HepG2 (cell line): ENCODE measurements at regions not wholly inside any gene's neighbourhood (a gene's known extent, or its start where the extent isn't known, plus 50 kb on each side); places are given as distances from the start of the nearest gene placed in this dataset.

Source experiments
- ATAC-seq: fragments of 200-7000 bp; cut with Tn5 transposase; 3 replicates; pipeline ENCODE4 v1.9.1; 2020; ENCODE audit warnings: mild to moderate bottlenecking, moderate library complexity
- BruUV-seq: library from RNA; stranded (reverse); fragments of 400-500 nt; replicated peaks from 2 replicates; lab custom pipeline; 2021; lab: Mats Ljungman, UMichigan
- CTCF ChIA-PET: fragments of 300-600 bp; formaldehyde crosslinking; extraction: SDS; loops from one replicate; lab custom pipeline; 2021; ENCODE audit warnings: low total read pairs, inconsistent platforms, low intra/inter-chr PET ratio; lab: Yijun Ruan, JAX
- POLR2A ChIA-PET: fragments of 350-600 bp; sonication (Branson Sonifier 250); formaldehyde crosslinking; loops from one replicate; lab custom pipeline; 2020; ENCODE audit warnings: antibody characterized with exemption, inconsistent platforms; lab: Yijun Ruan, JAX
- DNase-seq: peaks from one replicate; pipeline ENCODE4 v3.0.0-alpha.2; 2015; ENCODE audit warnings: low spot score
- FAIRE-seq: peaks from 3 replicates; lab custom pipeline; 2011; peaks lifted over from hg19 to GRCh38; lab: Jason Lieb, UNC
- H2AFZ ChIP-seq: one replicate; pipeline ENCODE4 v1.6.1; 2011; ENCODE audit warnings: low read length, inconsistent platforms
- H3K27ac ChIP-seq: fragments of 300-600 bp; 3 replicates; pipeline ENCODE4 v1.8.0; 2011; ENCODE audit warnings: mixed run types, mild to moderate bottlenecking, mixed read lengths, low read length, inconsistent platforms; ENCODE audit not compliant: insufficient read depth; ENCODE audit errors: extremely low read length
- H3K27me3 ChIP-seq, 2 experiments: fragments of 200-600 bp in 1 of 2; 2 replicates in 1 of 2; 3 replicates in 1 of 2; pipeline versions ENCODE4 v1.6.0 to v1.8.0; 2011; ENCODE audit warnings: low read length in 2 of 2, mild to moderate bottlenecking in 2 of 2, moderate library complexity in 2 of 2, inconsistent platforms in 1 of 2; ENCODE audit not compliant: insufficient read depth in 2 of 2, control insufficient read depth in 1 of 2
- H3K36me3 ChIP-seq, 2 experiments: fragments of 200-600 bp in 1 of 2; replicated peaks in 1 of 2; 2 replicates in 1 of 2; 3 replicates in 1 of 2; pipeline versions ENCODE4 v1.5.1 to v1.8.0; 2011; ENCODE audit warnings: low read length in 2 of 2, inconsistent platforms in 1 of 2; ENCODE audit not compliant: insufficient read depth in 2 of 2, control insufficient read depth in 1 of 2
- H3K4me1 ChIP-seq: 2 replicates; pipeline ENCODE4 v1.5.1; 2012; ENCODE audit warnings: low read length, inconsistent platforms; ENCODE audit not compliant: insufficient read depth
- H3K4me2 ChIP-seq: 2 replicates; pipeline ENCODE4 v1.6.0; 2011; ENCODE audit warnings: low read depth, low read length, inconsistent platforms
- H3K4me3 ChIP-seq, 3 experiments: fragments of 200-600 bp in 1 of 3; sonication (generic), shearing (Covaris generic) in 1 of 3; replicated peaks in 1 of 3; 2 replicates each; pipeline ENCODE4 v1.5.1; 2011 to 2016; ENCODE audit warnings: low read length in 3 of 3, inconsistent platforms in 2 of 3, low read depth in 2 of 3, mild to moderate bottlenecking in 2 of 3, control low read depth in 1 of 3, mixed read lengths in 1 of 3; ENCODE audit not compliant: insufficient read depth in 1 of 3
- H3K79me2 ChIP-seq: one replicate; pipeline ENCODE4 v1.6.1; 2011; ENCODE audit warnings: low read length, inconsistent platforms; ENCODE audit not compliant: insufficient read depth
- H3K9ac ChIP-seq: 2 replicates; pipeline ENCODE4 v1.6.0; 2011; ENCODE audit warnings: mild to moderate bottlenecking, low read depth, low read length, inconsistent platforms; ENCODE audit not compliant: insufficient read depth
- H3K9me3 ChIP-seq: 2 replicates; pipeline ENCODE4 v1.5.1; 2012; ENCODE audit warnings: mild to moderate bottlenecking, low read length
- H4K20me1 ChIP-seq: 2 replicates; pipeline ENCODE4 v1.6.0; 2011; ENCODE audit warnings: inconsistent platforms, mild to moderate bottlenecking, low read length, moderate library complexity; ENCODE audit not compliant: insufficient read depth
- IKZF4 ChIP-seq: sonication (generic); formaldehyde crosslinking; IDR thresholded peaks from 2 replicates; pipeline ENCODE4 v1.5.1; 2020; ENCODE audit warnings: borderline replicate concordance, mild to moderate bottlenecking, low read depth, missing genetic modification reagents; ENCODE audit errors: not compliant biosample characterization
- MZF1 ChIP-seq: sonication (generic); formaldehyde crosslinking; IDR thresholded peaks from 2 replicates; pipeline ENCODE4 v1.8.1; 2023; ENCODE audit warnings: mild to moderate bottlenecking, missing genetic modification reagents, borderline replicate concordance
- SMAD9 ChIP-seq: sonication (generic); formaldehyde crosslinking; IDR thresholded peaks from 2 replicates; pipeline ENCODE4 v1.5.1; 2020; ENCODE audit warnings: mild to moderate bottlenecking, missing genetic modification reagents
- SMARCC2 ChIP-seq: fragments of 450-650 bp; IDR thresholded peaks from 2 replicates; pipeline ENCODE4 v1.6.1; 2017; ENCODE audit warnings: antibody characterized with exemption, mild to moderate bottlenecking
- SP140L ChIP-seq: sonication (generic); formaldehyde crosslinking; IDR thresholded peaks from 2 replicates; pipeline ENCODE4 v1.4.0; 2020; ENCODE audit warnings: missing genetic modification reagents, borderline replicate concordance
- ZNF256 ChIP-seq: sonication (generic); formaldehyde crosslinking; conservative IDR thresholded peaks from 2 replicates; pipeline ENCODE4 v1.4.0; 2020; ENCODE audit warnings: missing genetic modification reagents
- ZNF576 ChIP-seq: sonication (generic); formaldehyde crosslinking; IDR thresholded peaks from 2 replicates; pipeline ENCODE4 v1.4.0; 2020; ENCODE audit warnings: mild to moderate bottlenecking, missing genetic modification reagents
- ZNF782 ChIP-seq: sonication (generic); formaldehyde crosslinking; IDR thresholded peaks from 2 replicates; pipeline ENCODE4 v1.4.0; 2020; ENCODE audit warnings: missing genetic modification reagents, mild to moderate bottlenecking, borderline replicate concordance
- WGBS: methylation state at CpG from one replicate; pipeline ENCODE4 v1.1.6; 2017; ENCODE audit warnings: low lambda C conversion rate; 5-methylcytosine and 5-hydroxymethylcytosine counted together
- in situ Hi-C: cut with HindIII; loops from 2 replicates; pipeline ENCODE4 v1.10.0; 2017; ENCODE audit warnings: low pct_unique_long_range_greater_than_20kb; ENCODE audit not compliant: extremely low pct_ligation_motif_present
- intact Hi-C: fragments of 100-400 bp; cut with micrococcal nuclease; formaldehyde crosslinking; loops from one replicate; pipeline ENCODE4 v1.10.0; 2022; ENCODE audit not compliant: unreplicated experiment

DNA sequence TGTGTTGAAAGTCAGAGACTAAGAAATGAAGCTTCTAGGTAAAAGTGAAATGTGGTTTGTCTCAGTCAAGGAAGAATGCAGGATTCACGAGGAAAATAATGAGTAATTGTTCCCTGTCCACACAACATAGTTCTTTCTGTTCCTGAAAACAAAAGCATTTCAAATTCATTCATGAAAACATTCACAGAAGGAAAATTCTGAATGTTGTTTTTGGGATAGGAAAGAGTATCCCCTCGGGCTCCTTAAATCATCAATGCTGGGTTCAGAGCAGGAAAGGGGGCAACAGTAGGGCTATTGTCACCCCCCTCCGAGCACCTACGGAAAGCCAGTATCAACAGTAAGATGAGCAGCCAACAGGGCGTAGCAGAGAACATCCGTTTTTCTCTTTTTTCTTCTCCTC, 769.9 kb upstream of the ADAMTS16 start (continued):
- TF ChIP-seq IKZF4 (CRISPR knock-in tag) (no peak), SMAD9 (CRISPR knock-in tag) (no peak), ZNF782 (CRISPR knock-in tag) (no peak), MZF1 (CRISPR knock-in tag) (no peak), SP140L (no peak), ZNF256 (CRISPR knock-in tag) (no peak)

DNA sequence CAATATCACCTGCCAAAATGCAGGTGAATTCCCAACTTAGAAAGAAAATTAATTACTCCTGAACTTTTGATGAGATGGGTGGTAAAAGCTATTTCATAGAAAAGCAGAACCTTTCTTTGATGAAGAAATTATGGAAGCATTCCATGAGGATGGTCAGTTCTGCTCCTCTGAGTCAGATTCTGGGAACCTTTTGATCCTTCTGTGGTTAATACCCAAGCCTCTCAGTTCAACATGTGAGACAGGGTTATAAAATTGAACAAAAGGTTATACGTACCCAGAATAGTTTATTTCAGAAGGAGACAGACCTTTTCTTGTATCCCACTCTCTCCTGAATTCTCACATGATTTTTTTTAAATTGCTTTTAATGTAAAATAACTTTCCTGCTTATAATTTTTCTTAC, 767.6 kb upstream of the ADAMTS16 start:
- ChIA-PET CTCF (no interaction called here), POLR2A (no interaction called here)
- Histone ChIP-seq H2AFZ (no peak overlapping the region), H3K36me3 (no peaks in the 10 kb centered on the region), H4K20me1 (no peaks in the 10 kb centered on the region), H3K4me2 (no peak overlapping the region), H3K9ac (no peak overlapping the region), H3K9me3 (peaks cover 90% of the 10 kb centered on the region), H3K27ac (no peak overlapping the region), H3K4me3 (no peak overlapping the region), H3K79me2 (no peaks in the 10 kb centered on the region), H3K4me1 (no peaks in the 10 kb centered on the region), H3K27me3 (no peaks in the 10 kb centered on the region)
- FAIRE-seq (no peak), DNase-seq (no peak), ATAC-seq (no peak)
- intact Hi-C loops (no loop called here), in situ Hi-C loops (no loop called here)
- 25% methylated on average over 1 of the region's 1 CpG for WGBS
- BruUV-seq: no TSS peak
- TF ChIP-seq ZNF576 (CRISPR knock-in tag) (no peak), SMARCC2 (no peak)
